ENCODE measurements at regions not wholly inside any gene's neighbourhood (a gene's known extent, or its start where the extent isn't known, plus 50 kb on each side); places are given as distances from the start of the nearest gene placed in this dataset.

- Histone ChIP-seq H3K14ac (ENCODE audit: insufficient read depth, low read length) (no peak overlapping the region), H4K8ac (replicated peaks; ENCODE audit: insufficient read length, low read depth, low read length) (no peak overlapping the region), H3K27me3 (ENCODE audit: insufficient read depth, low read length) (no peaks in the 10 kb centered on the region), H3K56ac (ENCODE audit: insufficient read length, low read depth, low read length) (no peak overlapping the region), H4K5ac (ENCODE audit: insufficient read length, low read depth, low read length) (no peak overlapping the region), H3K18ac (ENCODE audit: insufficient read length, low read depth, low read length) (no peak overlapping the region), H2AK5ac (ENCODE audit: insufficient read length, low read length) (no peak overlapping the region), H3K4me2 (ENCODE audit: insufficient read depth, insufficient read length, low read length) (no peak overlapping the region), H2AFZ (ENCODE audit: low read length) (no peak overlapping the region), H3K4ac (ENCODE audit: low read depth, low read length) (no peak overlapping the region), H3K4me1 (ENCODE audit: insufficient read depth, low read length) (no peaks in the 10 kb centered on the region), H3K23ac (ENCODE audit: insufficient read length, low read depth, low read length) (no peak overlapping the region), H3K9ac (ENCODE audit: extremely low read depth, insufficient read length, low read length) (no peak overlapping the region), H4K91ac (ENCODE audit: insufficient read length, low read depth, low read length) (no peak overlapping the region), H3K79me1 (ENCODE audit: insufficient read depth, low read depth, low read length, poor library complexity, severe bottlenecking) (no peaks in the 10 kb centered on the region), H4K20me1 (ENCODE audit: control insufficient read depth, insufficient read depth, insufficient read length) (no peaks in the 10 kb centered on the region), H3T11ph (ENCODE audit: low read length) (no peak overlapping the region), H3K79me2 (ENCODE audit: insufficient read depth, low read length) (no peaks in the 10 kb centered on the region), H2BK12ac (ENCODE audit: insufficient read length, low read depth, low read length) (no peak overlapping the region), H2BK20ac (ENCODE audit: low read depth, low read length, poor library complexity, severe bottlenecking) (no peak overlapping the region), H2BK5ac (ENCODE audit: insufficient read length, low read length) (no peak overlapping the region), H3K23me2 (ENCODE audit: insufficient read length, low read depth, low read length, poor library complexity, severe bottlenecking) (no peaks in the 10 kb centered on the region), H3K9me3 (ENCODE audit: control insufficient read depth, low read depth, low read length) (no peaks in the 10 kb centered on the region), H2BK15ac (ENCODE audit: low read depth, low read length) (no peak overlapping the region), H2BK120ac (ENCODE audit: low read depth, low read length, poor library complexity, severe bottlenecking) (no peak overlapping the region), H3K27ac (ENCODE audit: insufficient read length, low read depth, low read length) (no peak overlapping the region)
- TF ChIP-seq CTCF (conservative IDR thresholded peaks at IDR 0.05), result no peak
- Mint-ChIP-seq H3K27me3 (ENCODE audit: low read depth) (no peaks in the 10 kb centered on the region; the same call in 1 of the 2 replicates), H3K27ac (no peak overlapping the region), H3K36me3 (ENCODE audit: insufficient read depth in 1 of 3, low read depth in 3 of 3) (peaks cover 0 to 12% (median 0%) of the 10 kb centered on the region in 3 experiments; a peak in 1 of 7 replicates), H3K4me3 (no peak overlapping the region), H3K4me1 (no peaks in the 10 kb centered on the region), H3K9me3 (peaks cover 2 to 7% of the 10 kb centered on the region in 2 experiments; a peak in 3 of 5 replicates)
- DNase-seq, result no peak
Observed at GRCh38 chr2:180882959-180883358, 97.4 kb upstream of the UBE2E3 start.

Measured in H9 (cell line).